Activated naive CD8-positive, alpha-beta T cell treated with anti-CD3 and anti-CD28 coated beads for 36 hours (primary cell): ENCODE measurements at regions not wholly inside any gene's neighbourhood (a gene's known extent, or its start where the extent isn't known, plus 50 kb on each side); places are given as distances from the start of the nearest gene placed in this dataset.
"Not testable (repeated sequence)": the region's sequence is repeated elsewhere in the genome, so short reads cannot be mapped to it uniquely, and the experiment has no call there.

Experiments
- DNase-seq: peaks from one replicate; pipeline ENCODE4 v3.0.0; 2021
- H3K27ac Mint-ChIP-seq: one replicate; pipeline ENCODE4 v1.8.0; 2022; ENCODE audit warnings: mild to moderate bottlenecking, moderate library complexity, mixed read lengths
- H3K27me3 Mint-ChIP-seq: one replicate; pipeline ENCODE4 v1.8.0; 2022; ENCODE audit warnings: mild to moderate bottlenecking, mixed read lengths
- H3K36me3 Mint-ChIP-seq: one replicate; pipeline ENCODE4 v1.8.0; 2021; ENCODE audit warnings: mild to moderate bottlenecking, mixed read lengths
- H3K4me1 Mint-ChIP-seq: one replicate; pipeline ENCODE4 v1.8.0; 2021; ENCODE audit warnings: mixed read lengths
- H3K4me3 Mint-ChIP-seq: one replicate; pipeline ENCODE4 v1.8.0; 2022; ENCODE audit warnings: mild to moderate bottlenecking, moderate library complexity, mixed read lengths
- H3K9me3 Mint-ChIP-seq: one replicate; pipeline ENCODE4 v1.8.0; 2022; ENCODE audit warnings: mixed read lengths

- Mint-ChIP-seq H3K27ac (no peak overlapping the region), H3K9me3 (peaks cover 16% of the 10 kb centered on the region), H3K4me1 (no peaks in the 10 kb centered on the region), H3K36me3 (no peaks in the 10 kb centered on the region), H3K4me3 (no peak overlapping the region), H3K27me3 (no peaks in the 10 kb centered on the region)
- no peak for DNase-seq
Observed at GRCh38 chr16:63130942-63131341, 1094.7 kb upstream of the CDH8 start.

- Mint-ChIP-seq H3K27me3 (no peaks in the 10 kb centered on the region), H3K4me1 (no peaks in the 10 kb centered on the region), H3K4me3 (no peak overlapping the region), H3K27ac (no peak overlapping the region), H3K36me3 (no peaks in the 10 kb centered on the region), H3K9me3 (peaks cover 13% of the 10 kb centered on the region)
- no peak for DNase-seq
Observed at GRCh38 chr16:63129411-63130125, 1093.3 kb upstream of the CDH8 start.

- peaks cover 13% of the 10 kb centered on the region for H3K9me3 Mint-ChIP-seq
- not testable (repeated sequence) for DNase-seq, H3K4me1 Mint-ChIP-seq, H3K4me3 Mint-ChIP-seq, H3K36me3 Mint-ChIP-seq, H3K27me3 Mint-ChIP-seq, H3K27ac Mint-ChIP-seq
Observed at GRCh38 chr16:63119905-63120304, 1083.7 kb upstream of the CDH8 start.

GRCh38 chr16:63100082-63100481 lies 1063.8 kb upstream of the CDH8 start:
- H3K27me3 Mint-ChIP-seq, result no peaks in the 10 kb centered on the region
- no peak overlapping the region for H3K4me3 Mint-ChIP-seq
- no peak for DNase-seq
- H3K36me3 Mint-ChIP-seq, result no peaks in the 10 kb centered on the region
- H3K4me1 Mint-ChIP-seq, result no peaks in the 10 kb centered on the region
- H3K9me3 Mint-ChIP-seq, result peaks cover 5% of the 10 kb centered on the region
- no peak overlapping the region for H3K27ac Mint-ChIP-seq

GRCh38 chr16:63096857-63097256 lies 1060.6 kb upstream of the CDH8 start:
- no peak overlapping the region for H3K27ac Mint-ChIP-seq
- peaks cover 2% of the 10 kb centered on the region for H3K9me3 Mint-ChIP-seq
- no peaks in the 10 kb centered on the region for H3K4me1 Mint-ChIP-seq
- no peaks in the 10 kb centered on the region for H3K36me3 Mint-ChIP-seq
- H3K4me3 Mint-ChIP-seq, result no peak overlapping the region
- no peaks in the 10 kb centered on the region for H3K27me3 Mint-ChIP-seq
- DNase-seq, result no peak

GRCh38 chr16:63092736-63093135 lies 1056.5 kb upstream of the CDH8 start:
- no peak for DNase-seq
- Mint-ChIP-seq H3K4me1 (no peaks in the 10 kb centered on the region), H3K9me3 (peaks cover 7% of the 10 kb centered on the region), H3K36me3 (no peaks in the 10 kb centered on the region), H3K27me3 (no peaks in the 10 kb centered on the region), H3K4me3 (no peak overlapping the region), H3K27ac (no peak overlapping the region)

GRCh38 chr16:63082101-63082500 lies 1045.9 kb upstream of the CDH8 start:
- no peaks in the 10 kb centered on the region for H3K36me3 Mint-ChIP-seq
- H3K4me1 Mint-ChIP-seq, result no peaks in the 10 kb centered on the region
- no peak for DNase-seq
- H3K27me3 Mint-ChIP-seq, result no peaks in the 10 kb centered on the region
- no peak overlapping the region for H3K27ac Mint-ChIP-seq
- H3K4me3 Mint-ChIP-seq, result no peak overlapping the region
- peaks cover 15% of the 10 kb centered on the region for H3K9me3 Mint-ChIP-seq

- no peaks in the 10 kb centered on the region for H3K27me3 Mint-ChIP-seq
- no peak overlapping the region for H3K27ac Mint-ChIP-seq
- no peak for DNase-seq
- peaks cover 15% of the 10 kb centered on the region for H3K9me3 Mint-ChIP-seq
- no peak overlapping the region for H3K4me3 Mint-ChIP-seq
- H3K36me3 Mint-ChIP-seq, result no peaks in the 10 kb centered on the region
- H3K4me1 Mint-ChIP-seq, result no peaks in the 10 kb centered on the region
Observed at GRCh38 chr16:63080746-63081145, 1044.5 kb upstream of the CDH8 start.

GRCh38 chr16:63069047-63069446 lies 1032.8 kb upstream of the CDH8 start:
- no peak overlapping the region for H3K4me3 Mint-ChIP-seq
- H3K4me1 Mint-ChIP-seq, result no peaks in the 10 kb centered on the region
- H3K27me3 Mint-ChIP-seq, result no peaks in the 10 kb centered on the region

GRCh38 chr16:63067141-63067540 lies 1030.9 kb upstream of the CDH8 start:
- DNase-seq, result no peak
- H3K4me1 Mint-ChIP-seq, result no peaks in the 10 kb centered on the region

More at GRCh38 chr16:63069047-63069446, 1032.8 kb upstream of the CDH8 start:
- H3K9me3 Mint-ChIP-seq, result peaks cover 24% of the 10 kb centered on the region
- no peak overlapping the region for H3K27ac Mint-ChIP-seq
- DNase-seq, result no peak
- no peaks in the 10 kb centered on the region for H3K36me3 Mint-ChIP-seq

GRCh38 chr16:63066552-63066951 lies 1030.3 kb upstream of the CDH8 start:
- H3K36me3 Mint-ChIP-seq, result no peaks in the 10 kb centered on the region
- H3K9me3 Mint-ChIP-seq, result peaks cover 18% of the 10 kb centered on the region
- no peak overlapping the region for H3K4me3 Mint-ChIP-seq
- no peaks in the 10 kb centered on the region for H3K27me3 Mint-ChIP-seq
- H3K4me1 Mint-ChIP-seq, result no peaks in the 10 kb centered on the region
- DNase-seq, result no peak
- H3K27ac Mint-ChIP-seq, result no peak overlapping the region

More at GRCh38 chr16:63067141-63067540, 1030.9 kb upstream of the CDH8 start:
- H3K27me3 Mint-ChIP-seq, result no peaks in the 10 kb centered on the region
- no peaks in the 10 kb centered on the region for H3K36me3 Mint-ChIP-seq
- H3K27ac Mint-ChIP-seq, result no peak overlapping the region
- peaks cover 19% of the 10 kb centered on the region for H3K9me3 Mint-ChIP-seq
- H3K4me3 Mint-ChIP-seq, result no peak overlapping the region

GRCh38 chr16:63061319-63061718 lies 1025.1 kb upstream of the CDH8 start:
- Mint-ChIP-seq H3K4me3 (no peak overlapping the region), H3K9me3 (peaks cover 7% of the 10 kb centered on the region), H3K4me1 (no peaks in the 10 kb centered on the region), H3K27me3 (no peaks in the 10 kb centered on the region), H3K36me3 (no peaks in the 10 kb centered on the region), H3K27ac (no peak overlapping the region)
- no peak for DNase-seq

GRCh38 chr16:63059676-63060075 lies 1023.4 kb upstream of the CDH8 start:
- Mint-ChIP-seq H3K9me3 (peaks cover 2% of the 10 kb centered on the region), H3K4me3 (no peak overlapping the region), H3K27me3 (no peaks in the 10 kb centered on the region), H3K36me3 (no peaks in the 10 kb centered on the region), H3K4me1 (no peaks in the 10 kb centered on the region), H3K27ac (no peak overlapping the region)
- no peak for DNase-seq

GRCh38 chr16:63057341-63057740 lies 1021.1 kb upstream of the CDH8 start:
- Mint-ChIP-seq H3K36me3 (no peaks in the 10 kb centered on the region), H3K27me3 (no peaks in the 10 kb centered on the region), H3K4me3 (no peak overlapping the region), H3K4me1 (no peaks in the 10 kb centered on the region), H3K9me3 (peaks cover 8% of the 10 kb centered on the region), H3K27ac (no peak overlapping the region)
- DNase-seq, result no peak

GRCh38 chr16:63050391-63050790 lies 1014.2 kb upstream of the CDH8 start:
- Mint-ChIP-seq H3K4me3 (no peak overlapping the region), H3K4me1 (no peaks in the 10 kb centered on the region), H3K36me3 (no peaks in the 10 kb centered on the region), H3K9me3 (peaks cover 13% of the 10 kb centered on the region), H3K27me3 (no peaks in the 10 kb centered on the region), H3K27ac (no peak overlapping the region)
- no peak for DNase-seq

GRCh38 chr16:63038397-63039106 lies 1002.3 kb upstream of the CDH8 start:
- no peak for DNase-seq
- H3K4me3 Mint-ChIP-seq, result no peak overlapping the region
- H3K27me3 Mint-ChIP-seq, result no peaks in the 10 kb centered on the region
- H3K9me3 Mint-ChIP-seq, result peaks cover 13% of the 10 kb centered on the region
- no peak overlapping the region for H3K27ac Mint-ChIP-seq
- no peaks in the 10 kb centered on the region for H3K36me3 Mint-ChIP-seq
- no peaks in the 10 kb centered on the region for H3K4me1 Mint-ChIP-seq
